ENCODE measurements at regions not wholly inside any gene's neighbourhood (a gene's known extent, or its start where the extent isn't known, plus 50 kb on each side); places are given as distances from the start of the nearest gene placed in this dataset.

DNA sequence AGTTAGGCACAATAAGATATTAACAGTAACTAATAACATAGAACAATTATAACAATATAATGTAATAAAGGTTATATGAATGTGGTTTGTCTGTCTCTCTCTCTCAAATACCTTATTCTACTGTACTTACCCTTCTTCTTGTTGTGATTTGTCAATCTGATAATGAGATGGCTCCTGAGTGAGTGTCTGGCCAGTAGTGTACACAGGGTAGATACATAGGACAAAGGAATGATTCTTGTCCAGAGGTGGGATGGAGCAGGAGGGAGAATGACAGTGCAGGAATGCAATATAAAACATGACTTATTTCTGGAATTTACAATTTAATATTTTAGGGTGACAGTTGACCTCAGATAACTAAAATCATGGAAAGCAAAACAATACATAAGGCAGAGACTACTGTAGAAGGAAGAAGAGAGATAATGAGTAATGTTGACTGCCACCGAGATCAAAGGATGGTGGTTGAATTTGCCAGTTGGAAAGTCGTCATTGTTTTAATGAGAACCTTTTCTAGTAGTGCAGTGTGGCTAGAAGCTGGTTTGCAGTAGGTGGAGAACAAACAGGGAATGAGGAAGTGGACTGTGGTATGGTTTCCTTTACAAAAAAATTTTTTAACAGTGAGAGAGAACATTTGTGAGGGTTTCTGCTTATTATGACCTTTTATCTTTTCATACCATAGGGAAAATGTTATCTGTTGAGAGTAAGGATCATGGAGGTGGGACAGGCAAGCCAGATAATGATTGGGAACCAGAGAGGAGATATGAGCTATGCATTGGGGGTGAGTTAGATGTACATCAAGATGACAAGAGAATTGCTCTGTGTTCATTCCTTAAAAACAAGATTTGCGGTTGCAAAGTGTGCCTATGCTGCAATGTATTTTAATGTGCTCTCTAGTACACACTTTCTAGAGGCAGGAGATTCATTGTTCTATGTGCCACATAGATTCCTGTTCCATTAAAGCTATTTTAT, 458.3 kb downstream of the BTG1 start:
- TF ChIP-seq, protein P1, sequence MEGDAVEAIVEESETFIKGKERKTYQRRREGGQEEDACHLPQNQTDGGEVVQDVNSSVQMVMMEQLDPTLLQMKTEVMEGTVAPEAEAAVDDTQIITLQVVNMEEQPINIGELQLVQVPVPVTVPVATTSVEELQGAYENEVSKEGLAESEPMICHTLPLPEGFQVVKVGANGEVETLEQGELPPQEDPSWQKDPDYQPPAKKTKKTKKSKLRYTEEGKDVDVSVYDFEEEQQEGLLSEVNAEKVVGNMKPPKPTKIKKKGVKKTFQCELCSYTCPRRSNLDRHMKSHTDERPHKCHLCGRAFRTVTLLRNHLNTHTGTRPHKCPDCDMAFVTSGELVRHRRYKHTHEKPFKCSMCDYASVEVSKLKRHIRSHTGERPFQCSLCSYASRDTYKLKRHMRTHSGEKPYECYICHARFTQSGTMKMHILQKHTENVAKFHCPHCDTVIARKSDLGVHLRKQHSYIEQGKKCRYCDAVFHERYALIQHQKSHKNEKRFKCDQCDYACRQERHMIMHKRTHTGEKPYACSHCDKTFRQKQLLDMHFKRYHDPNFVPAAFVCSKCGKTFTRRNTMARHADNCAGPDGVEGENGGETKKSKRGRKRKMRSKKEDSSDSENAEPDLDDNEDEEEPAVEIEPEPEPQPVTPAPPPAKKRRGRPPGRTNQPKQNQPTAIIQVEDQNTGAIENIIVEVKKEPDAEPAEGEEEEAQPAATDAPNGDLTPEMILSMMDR (conservative IDR thresholded peaks at IDR 0.05): no peak
- no peak for TF ChIP-seq ZFX (IDR thresholded peaks at IDR 0.05)
